ENCODE measurements at regions not wholly inside any gene's neighbourhood (a gene's known extent, or its start where the extent isn't known, plus 50 kb on each side); places are given as distances from the start of the nearest gene placed in this dataset.

DNA sequence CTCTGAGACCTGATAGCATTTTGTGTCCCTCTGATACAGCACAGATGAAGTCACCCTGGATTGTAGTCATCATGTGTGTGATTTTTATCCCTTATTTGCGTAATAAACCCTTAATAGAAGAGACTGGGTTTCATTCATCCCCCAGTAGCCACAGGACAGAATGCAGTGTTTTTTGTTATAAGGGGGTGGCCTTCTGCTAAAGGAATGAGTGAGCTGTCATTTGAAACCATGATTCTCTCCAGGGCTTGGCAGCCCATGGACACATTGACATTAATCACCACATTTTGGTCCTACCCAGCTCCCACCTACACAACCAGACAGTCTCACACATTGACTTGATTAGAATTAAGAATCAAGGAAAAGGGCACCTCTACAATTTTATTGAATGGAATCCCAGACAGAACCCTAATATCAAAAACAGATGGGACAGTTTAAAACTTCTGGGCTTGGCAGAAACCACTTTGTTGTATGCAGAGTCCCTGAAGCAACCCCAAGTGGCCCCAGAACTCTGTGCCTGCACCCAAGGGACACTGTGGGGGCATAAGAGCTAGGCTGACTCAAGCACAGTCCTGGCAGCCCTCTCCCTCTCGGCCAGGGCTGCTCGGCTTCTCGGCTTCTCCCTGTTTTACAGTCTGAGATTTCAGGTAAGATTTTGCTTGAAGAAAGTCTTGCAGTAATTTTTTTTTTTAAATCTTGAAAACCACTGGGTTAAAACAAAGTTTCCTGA, 254.0 kb upstream of the SLC14A2 start:
- no peak overlapping the region for H3K4me3 Mint-ChIP-seq
- no peaks in the 10 kb centered on the region for H3K9me3 Mint-ChIP-seq
- peak overlapping the region; percentile 62 to 73 (median 65) for H3K27ac Mint-ChIP-seq
- no peaks in the 10 kb centered on the region for H3K36me3 Mint-ChIP-seq (ENCODE audit: low read depth)
- TF ChIP-seq, protein P1, sequence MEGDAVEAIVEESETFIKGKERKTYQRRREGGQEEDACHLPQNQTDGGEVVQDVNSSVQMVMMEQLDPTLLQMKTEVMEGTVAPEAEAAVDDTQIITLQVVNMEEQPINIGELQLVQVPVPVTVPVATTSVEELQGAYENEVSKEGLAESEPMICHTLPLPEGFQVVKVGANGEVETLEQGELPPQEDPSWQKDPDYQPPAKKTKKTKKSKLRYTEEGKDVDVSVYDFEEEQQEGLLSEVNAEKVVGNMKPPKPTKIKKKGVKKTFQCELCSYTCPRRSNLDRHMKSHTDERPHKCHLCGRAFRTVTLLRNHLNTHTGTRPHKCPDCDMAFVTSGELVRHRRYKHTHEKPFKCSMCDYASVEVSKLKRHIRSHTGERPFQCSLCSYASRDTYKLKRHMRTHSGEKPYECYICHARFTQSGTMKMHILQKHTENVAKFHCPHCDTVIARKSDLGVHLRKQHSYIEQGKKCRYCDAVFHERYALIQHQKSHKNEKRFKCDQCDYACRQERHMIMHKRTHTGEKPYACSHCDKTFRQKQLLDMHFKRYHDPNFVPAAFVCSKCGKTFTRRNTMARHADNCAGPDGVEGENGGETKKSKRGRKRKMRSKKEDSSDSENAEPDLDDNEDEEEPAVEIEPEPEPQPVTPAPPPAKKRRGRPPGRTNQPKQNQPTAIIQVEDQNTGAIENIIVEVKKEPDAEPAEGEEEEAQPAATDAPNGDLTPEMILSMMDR (IDR thresholded peaks at IDR 0.05; ENCODE audit: unreplicated experiment in 3 of 3), result no peak
- peaks cover 69% of the 10 kb centered on the region for H3K4me1 Mint-ChIP-seq
- peaks cover 3% of the 10 kb centered on the region for H3K27me3 Mint-ChIP-seq (ENCODE audit: low read depth)

DNA sequence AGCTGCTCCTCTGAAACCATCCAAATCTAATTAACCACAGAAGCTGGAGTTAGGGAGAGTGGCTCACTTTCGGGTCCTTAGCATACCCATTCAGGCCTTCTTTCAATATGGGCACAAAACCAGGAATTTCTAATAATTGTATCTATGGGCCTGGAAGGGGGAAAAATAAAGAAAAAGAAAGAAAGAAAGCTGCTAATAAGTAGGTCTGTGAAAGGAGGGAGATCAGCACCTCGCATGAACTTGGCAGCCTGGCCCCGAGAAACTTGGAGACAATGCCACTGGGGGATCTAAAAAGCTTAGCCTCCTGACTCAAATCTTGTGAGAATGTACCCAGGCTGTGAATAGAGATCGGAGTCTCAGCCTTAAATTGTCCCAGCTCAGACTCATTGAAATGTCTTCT, 252.1 kb upstream of the SLC14A2 start:
- Mint-ChIP-seq H3K9me3 (no peaks in the 10 kb centered on the region), H3K36me3 (ENCODE audit: low read depth) (no peaks in the 10 kb centered on the region), H3K27me3 (ENCODE audit: low read depth) (peaks cover 3% of the 10 kb centered on the region), H3K4me1 (peaks cover 75% of the 10 kb centered on the region), H3K27ac (peak overlapping the region; percentile 44 to 73 (median 65)), H3K4me3 (no peak overlapping the region)
- TF ChIP-seq, protein P1 (IDR thresholded peaks at IDR 0.05; ENCODE audit: unreplicated experiment in 3 of 3), result no peak

DNA sequence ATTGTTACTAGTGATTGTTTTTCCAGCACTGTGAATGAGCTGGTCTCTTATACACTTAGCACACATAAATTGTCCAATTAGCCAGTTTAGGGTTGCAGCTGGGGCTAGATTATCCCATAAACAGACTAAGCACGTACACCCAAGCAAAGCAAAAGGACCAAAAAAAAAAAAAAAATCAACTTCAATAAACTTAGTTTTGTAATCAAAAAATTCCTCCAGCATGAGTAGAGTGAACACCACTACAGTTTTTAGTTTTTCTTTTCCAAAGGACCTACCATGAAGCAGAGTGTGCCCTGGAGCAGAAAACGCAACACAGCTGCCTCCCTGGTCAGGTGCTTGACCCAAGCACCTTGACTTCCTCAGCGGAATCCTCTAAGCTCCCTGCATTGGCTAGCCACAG, 249.4 kb upstream of the SLC14A2 start:
- peaks cover 65% of the 10 kb centered on the region for H3K4me1 Mint-ChIP-seq
- H3K9me3 Mint-ChIP-seq, result no peaks in the 10 kb centered on the region
- no peaks in the 10 kb centered on the region for H3K36me3 Mint-ChIP-seq (ENCODE audit: low read depth)
- H3K4me3 Mint-ChIP-seq, result no peak overlapping the region
- TF ChIP-seq, protein P1 (IDR thresholded peaks at IDR 0.05; ENCODE audit: unreplicated experiment in 3 of 3), result no peak
- no peak overlapping the region for H3K27ac Mint-ChIP-seq
- no peaks in the 10 kb centered on the region for H3K27me3 Mint-ChIP-seq (ENCODE audit: low read depth)

DNA sequence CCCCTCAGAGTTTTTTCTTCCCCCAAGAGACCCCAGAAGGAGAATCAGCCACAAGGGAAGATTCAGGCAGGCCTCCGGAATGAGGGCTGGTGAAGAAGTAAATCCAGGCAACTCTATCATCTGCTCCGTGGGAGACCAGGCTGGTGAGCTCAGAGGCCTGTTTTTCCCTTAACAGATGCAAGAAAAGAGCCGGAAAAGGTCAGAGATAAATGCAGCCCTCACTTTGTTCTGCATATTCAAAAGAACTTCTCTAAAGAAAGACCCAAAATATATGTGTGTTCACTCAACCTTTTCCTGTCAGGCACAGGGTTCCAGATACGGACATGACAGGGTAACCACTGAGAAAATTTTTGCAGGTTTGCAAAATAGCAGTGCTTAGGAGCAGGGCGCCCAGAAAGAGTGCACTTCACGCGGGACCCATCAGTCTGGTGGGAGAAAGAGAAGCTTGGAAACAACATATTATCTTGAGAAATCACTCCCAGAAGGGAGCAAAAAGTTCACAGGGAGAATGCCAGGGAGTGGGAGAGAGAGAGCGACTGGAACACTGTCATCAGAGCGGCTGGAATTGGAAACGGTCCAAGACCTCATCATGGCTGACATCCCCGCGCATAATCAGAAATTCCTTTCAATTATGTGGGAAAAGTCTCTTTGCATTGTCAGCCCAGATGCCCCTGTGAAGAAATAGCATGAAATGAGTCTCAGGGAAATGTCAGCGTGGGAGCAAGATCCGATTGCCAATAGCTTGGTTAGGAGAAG, 244.8 kb upstream of the SLC14A2 start:
- TF ChIP-seq, protein P1 (IDR thresholded peaks at IDR 0.05; ENCODE audit: unreplicated experiment in 3 of 3), result no peak
- peaks cover 52% of the 10 kb centered on the region for H3K4me1 Mint-ChIP-seq

DNA sequence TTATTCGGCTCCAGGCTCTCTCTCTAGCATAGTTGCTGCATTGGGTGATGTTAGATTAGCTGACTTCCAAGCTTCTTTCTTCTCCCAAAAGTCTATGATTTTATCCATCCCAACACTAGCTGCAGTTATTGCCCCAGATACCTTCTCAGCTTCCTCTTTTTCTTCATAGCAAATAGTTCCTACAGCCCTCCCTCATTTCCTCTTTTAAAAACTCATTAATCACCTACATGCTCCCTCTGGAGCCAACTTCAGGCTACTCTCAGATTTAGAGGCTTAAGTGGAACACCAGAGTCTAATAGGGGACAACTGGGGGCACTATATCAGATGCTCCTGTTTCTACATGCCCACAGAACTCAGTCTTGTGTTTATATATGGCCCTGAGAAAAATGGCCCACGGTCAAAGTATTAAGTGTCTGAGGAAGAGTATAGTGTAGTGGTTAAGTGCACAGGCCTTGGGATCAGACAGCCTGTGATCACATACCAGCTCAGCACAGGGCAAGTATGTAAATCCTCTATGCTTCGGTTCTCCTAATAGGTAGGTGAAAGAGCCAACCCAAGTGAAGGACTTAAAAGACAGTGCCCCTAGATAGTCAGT, 241.9 kb upstream of the SLC14A2 start:
- H3K4me3 Mint-ChIP-seq, result no peak overlapping the region
- H3K9me3 Mint-ChIP-seq, result no peaks in the 10 kb centered on the region
- TF ChIP-seq, protein P1 (IDR thresholded peaks at IDR 0.05; ENCODE audit: unreplicated experiment in 3 of 3), result no peak
- H3K27me3 Mint-ChIP-seq (ENCODE audit: low read depth), result no peaks in the 10 kb centered on the region
- peak overlapping the region; percentile 7 to 74 (median 66) for H3K27ac Mint-ChIP-seq
- no peaks in the 10 kb centered on the region for H3K36me3 Mint-ChIP-seq (ENCODE audit: low read depth)
- H3K4me1 Mint-ChIP-seq, result peaks cover 48% of the 10 kb centered on the region

More for the DNA sequence above, 244.8 kb upstream of the SLC14A2 start:
- Mint-ChIP-seq H3K27ac (peak overlapping the region; percentile 43 to 87 (median 81)), H3K36me3 (ENCODE audit: low read depth) (no peaks in the 10 kb centered on the region), H3K27me3 (ENCODE audit: low read depth) (no peaks in the 10 kb centered on the region), H3K9me3 (no peaks in the 10 kb centered on the region), H3K4me3 (no peak overlapping the region)

All from nephron (organoid).